Progenitor cell of endocrine pancreas (in vitro differentiated cells): ENCODE measurements at regions not wholly inside any gene's neighbourhood (a gene's known extent, or its start where the extent isn't known, plus 50 kb on each side); places are given as distances from the start of the nearest gene placed in this dataset.

Experiments used
- DNase-seq: peaks from one replicate; pipeline ENCODE4 v3.0.0; 2021; ENCODE audit warnings: low spot score; ENCODE audit not compliant: unreplicated experiment
- H3K27ac Mint-ChIP-seq: 2 replicates; pipeline ENCODE4 v1.8.0; 2021; ENCODE audit warnings: mild to moderate bottlenecking, moderate library complexity, mixed read lengths
- H3K27me3 Mint-ChIP-seq: 2 replicates; pipeline ENCODE4 v1.8.0; 2021; ENCODE audit warnings: mixed read lengths
- H3K36me3 Mint-ChIP-seq: 2 replicates; pipeline ENCODE4 v1.8.0; 2022; ENCODE audit warnings: mixed read lengths; ENCODE audit not compliant: insufficient read depth
- H3K4me1 Mint-ChIP-seq: 2 replicates; pipeline ENCODE4 v1.8.0; 2021; ENCODE audit warnings: low read depth, mixed read lengths
- H3K4me3 Mint-ChIP-seq: 2 replicates; pipeline ENCODE4 v1.8.0; 2021; ENCODE audit warnings: low read depth, mild to moderate bottlenecking, moderate library complexity, mixed read lengths
- H3K9me3 Mint-ChIP-seq: 2 replicates; pipeline ENCODE4 v1.8.0; 2021; ENCODE audit warnings: low read depth, mixed read lengths
- TF ChIP-seq, protein P1 (sequence below): fragments of 200-600 bp; sonication (generic); IDR thresholded peaks from one replicate; pipeline ENCODE4 v1.5.0; 2021; ENCODE audit warnings: antibody characterized with exemption, mild to moderate bottlenecking; ENCODE audit not compliant: unreplicated experiment

DNA sequence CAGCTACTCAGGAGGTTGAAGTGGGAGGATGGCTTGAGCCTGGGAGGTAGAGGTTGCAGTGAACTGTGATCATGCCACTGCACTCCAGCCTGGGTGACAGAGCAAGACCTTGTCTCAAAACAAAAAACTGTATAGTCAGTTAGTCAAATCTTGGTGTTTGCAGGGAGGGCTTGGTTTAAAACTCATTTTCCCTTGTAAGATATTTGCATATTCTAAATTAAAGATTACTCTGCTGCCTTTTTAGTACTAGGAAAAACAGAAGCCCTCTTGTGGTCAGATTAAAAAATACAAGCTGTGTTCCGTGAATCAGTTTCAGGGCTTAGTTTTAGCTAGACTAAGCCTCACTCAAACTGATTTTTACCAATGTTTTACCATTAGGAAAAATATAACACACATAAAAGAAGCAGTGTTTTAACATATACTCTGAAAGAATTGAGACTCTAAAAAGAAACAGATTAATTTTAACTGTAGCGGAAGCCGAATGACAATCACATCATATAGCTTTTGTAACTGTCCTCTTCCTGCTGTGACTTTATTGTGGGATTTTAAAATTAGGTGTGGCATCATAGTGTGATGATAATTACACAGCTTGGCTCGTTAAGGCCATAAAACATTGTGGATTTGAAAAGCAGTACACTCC lies 84.9 kb upstream of the BASP1 start:
- Mint-ChIP-seq H3K4me3 (no peak overlapping the region), H3K27me3 (peaks cover 7% of the 10 kb centered on the region), H3K9me3 (peaks cover 2% of the 10 kb centered on the region), H3K4me1 (peaks cover 4% of the 10 kb centered on the region), H3K27ac (no peak overlapping the region), H3K36me3 (no peaks in the 10 kb centered on the region)
- DNase-seq: no peak
- TF ChIP-seq, protein P1, sequence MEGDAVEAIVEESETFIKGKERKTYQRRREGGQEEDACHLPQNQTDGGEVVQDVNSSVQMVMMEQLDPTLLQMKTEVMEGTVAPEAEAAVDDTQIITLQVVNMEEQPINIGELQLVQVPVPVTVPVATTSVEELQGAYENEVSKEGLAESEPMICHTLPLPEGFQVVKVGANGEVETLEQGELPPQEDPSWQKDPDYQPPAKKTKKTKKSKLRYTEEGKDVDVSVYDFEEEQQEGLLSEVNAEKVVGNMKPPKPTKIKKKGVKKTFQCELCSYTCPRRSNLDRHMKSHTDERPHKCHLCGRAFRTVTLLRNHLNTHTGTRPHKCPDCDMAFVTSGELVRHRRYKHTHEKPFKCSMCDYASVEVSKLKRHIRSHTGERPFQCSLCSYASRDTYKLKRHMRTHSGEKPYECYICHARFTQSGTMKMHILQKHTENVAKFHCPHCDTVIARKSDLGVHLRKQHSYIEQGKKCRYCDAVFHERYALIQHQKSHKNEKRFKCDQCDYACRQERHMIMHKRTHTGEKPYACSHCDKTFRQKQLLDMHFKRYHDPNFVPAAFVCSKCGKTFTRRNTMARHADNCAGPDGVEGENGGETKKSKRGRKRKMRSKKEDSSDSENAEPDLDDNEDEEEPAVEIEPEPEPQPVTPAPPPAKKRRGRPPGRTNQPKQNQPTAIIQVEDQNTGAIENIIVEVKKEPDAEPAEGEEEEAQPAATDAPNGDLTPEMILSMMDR: peak; percentile 74

DNA sequence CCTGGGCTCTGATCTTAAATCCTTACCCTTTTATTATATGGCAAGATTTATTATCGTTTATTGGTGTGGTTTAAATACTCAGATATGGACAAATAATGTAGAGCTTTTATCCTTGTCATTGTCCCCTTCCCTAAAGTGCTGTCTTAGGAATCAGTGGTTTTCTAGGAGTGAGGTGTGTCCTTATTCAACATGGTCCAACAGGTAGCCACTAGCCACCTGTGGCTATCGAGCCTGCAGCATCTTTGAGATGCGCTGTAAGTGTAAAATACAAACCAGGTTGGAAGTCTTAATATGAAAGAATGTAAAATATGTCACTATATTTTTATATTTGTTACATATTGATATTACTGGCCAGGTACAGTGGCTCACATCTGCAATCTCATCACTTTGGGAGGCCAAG lies 82.4 kb upstream of the BASP1 start:
- H3K36me3 Mint-ChIP-seq: no peaks in the 10 kb centered on the region
- DNase-seq: no peak

DNA sequence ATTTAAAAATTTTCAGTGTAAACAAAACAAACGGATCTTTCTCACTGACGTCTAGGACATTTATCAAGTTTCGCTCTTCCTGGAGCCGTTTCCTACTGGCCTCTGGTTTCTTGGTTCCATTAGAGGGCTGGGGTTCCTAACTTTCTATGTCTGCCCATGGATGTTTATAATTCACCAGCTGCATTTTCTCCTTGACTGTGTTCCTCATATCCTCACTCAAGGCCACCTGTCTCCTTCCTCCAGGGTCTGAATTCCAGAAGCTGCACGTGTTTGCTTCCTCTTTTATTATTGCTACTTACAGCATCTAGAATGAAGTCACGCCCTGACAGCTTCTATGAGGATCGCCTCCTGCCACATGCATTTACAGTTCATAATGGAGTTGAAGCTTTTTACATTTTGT lies 74.1 kb upstream of the BASP1 start:
- Mint-ChIP-seq H3K4me3 (no peak overlapping the region), H3K27ac (no peak overlapping the region), H3K4me1 (peaks cover 6% of the 10 kb centered on the region), H3K36me3 (no peaks in the 10 kb centered on the region), H3K9me3 (no peaks in the 10 kb centered on the region), H3K27me3 (peaks cover 3% of the 10 kb centered on the region)
- TF ChIP-seq, protein P1: no peak
- no peak for DNase-seq

More for the DNA sequence above, 82.4 kb upstream of the BASP1 start:
- Mint-ChIP-seq H3K4me3 (no peak overlapping the region), H3K27ac (no peak overlapping the region), H3K9me3 (peaks cover 2% of the 10 kb centered on the region), H3K4me1 (no peaks in the 10 kb centered on the region), H3K27me3 (peaks cover 3% of the 10 kb centered on the region)
- TF ChIP-seq, protein P1: no peak

DNA sequence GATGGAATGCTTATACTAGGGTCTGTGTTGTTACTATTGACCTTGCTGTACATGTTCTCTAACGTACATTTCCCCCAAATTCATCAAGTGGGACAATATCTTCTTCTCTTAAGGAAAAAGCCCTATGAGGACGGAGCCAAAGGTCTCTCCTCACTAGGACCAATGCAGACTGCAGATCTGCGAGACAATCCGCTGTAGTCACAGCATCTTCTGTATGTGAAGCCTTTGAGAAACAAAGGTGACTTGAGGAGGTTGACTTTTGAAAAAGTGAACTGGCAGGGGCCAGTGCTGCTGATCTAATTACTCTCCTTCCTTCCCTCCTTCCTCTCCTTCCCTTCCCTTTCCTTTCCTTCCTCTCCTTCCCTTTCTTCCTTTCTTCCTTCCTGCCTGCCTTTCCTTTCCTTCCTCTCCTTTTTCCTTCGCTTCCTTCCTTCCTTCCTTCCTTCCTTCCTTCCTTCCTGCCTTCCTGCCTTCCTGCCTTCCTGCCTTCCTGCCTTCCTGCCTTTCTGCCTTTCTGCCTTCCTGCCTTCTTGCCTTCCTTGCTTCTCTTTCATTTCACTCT lies 71.1 kb upstream of the BASP1 start:
- no peaks in the 10 kb centered on the region for H3K36me3 Mint-ChIP-seq
- no peak overlapping the region for H3K4me3 Mint-ChIP-seq
- H3K9me3 Mint-ChIP-seq: no peaks in the 10 kb centered on the region
- peaks cover 6% of the 10 kb centered on the region for H3K4me1 Mint-ChIP-seq
- peaks cover 3% of the 10 kb centered on the region for H3K27me3 Mint-ChIP-seq
- DNase-seq: no peak
- peak overlapping the region; percentile 60 for H3K27ac Mint-ChIP-seq
- TF ChIP-seq, protein P1: no peak

DNA sequence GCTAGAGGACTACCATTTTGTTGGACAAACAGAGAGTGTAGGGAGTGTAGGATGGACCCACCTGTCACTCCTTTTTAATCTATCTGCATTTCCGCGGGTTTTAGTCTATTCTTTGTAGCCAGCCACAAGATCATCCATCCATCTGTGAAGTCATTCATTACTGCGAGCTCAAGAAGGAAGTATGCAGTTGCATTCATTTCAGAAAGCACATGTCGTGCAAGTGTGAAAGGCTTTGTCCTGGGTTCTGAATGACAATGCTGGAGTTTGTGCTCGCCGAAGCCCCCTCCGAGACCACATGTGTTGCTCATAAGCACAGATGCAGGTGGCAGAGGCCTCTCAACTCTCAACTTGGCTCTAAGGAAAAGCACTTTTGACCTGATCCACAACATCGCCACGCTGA lies 70.3 kb upstream of the BASP1 start:
- no peak for DNase-seq
- TF ChIP-seq, protein P1: no peak
- Mint-ChIP-seq H3K4me1 (peaks cover 6% of the 10 kb centered on the region), H3K27me3 (peaks cover 8% of the 10 kb centered on the region), H3K9me3 (no peaks in the 10 kb centered on the region), H3K36me3 (no peaks in the 10 kb centered on the region), H3K27ac (no peak overlapping the region), H3K4me3 (no peak overlapping the region)
